DMS153 treated with DMSO at 0.1 percent for 48 hours (cell line): ENCODE measurements at regions not wholly inside any gene's neighbourhood (a gene's known extent, or its start where the extent isn't known, plus 50 kb on each side); places are given as distances from the start of the nearest gene placed in this dataset.
"Not testable (repeated sequence)": the region's sequence is repeated elsewhere in the genome, so short reads cannot be mapped to it uniquely, and the experiment has no call there.

ENCODE experiments used
- DNase-seq: peaks from one replicate; lab custom pipeline; 2025; ENCODE audit not compliant: unreplicated experiment; lab: John Stamatoyannopoulos, UW

DNA sequence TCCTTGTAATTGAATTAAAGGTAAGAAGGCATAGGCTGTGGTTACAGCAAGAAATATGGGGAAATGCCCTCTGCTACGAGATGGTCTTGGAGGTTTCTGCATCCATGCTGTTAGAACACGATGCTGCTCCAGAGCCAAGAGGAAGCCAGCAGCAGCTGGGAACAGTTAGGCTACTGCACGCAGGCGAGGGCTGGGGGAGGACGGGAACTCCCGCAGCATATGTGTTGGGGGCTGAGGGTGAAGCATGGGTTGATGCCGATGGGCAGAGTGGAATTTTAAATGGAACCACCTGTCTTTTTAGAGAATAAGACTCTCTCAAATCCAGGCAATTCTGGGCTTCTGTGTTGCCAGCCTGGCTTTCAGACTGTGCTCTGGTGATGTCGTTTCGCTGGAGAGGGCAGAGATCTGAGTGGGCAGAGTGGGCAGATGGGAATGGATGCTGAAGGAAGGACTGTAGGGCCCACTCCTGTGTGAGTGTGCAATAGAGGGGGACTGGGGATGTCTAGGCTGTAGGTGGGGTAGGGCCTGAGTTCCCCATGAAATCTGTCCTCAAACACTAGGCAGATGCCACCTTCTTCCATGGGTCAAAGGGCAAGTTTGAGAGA is 417.0 kb upstream of the TPM1 start:
- no peak for DNase-seq

DNA sequence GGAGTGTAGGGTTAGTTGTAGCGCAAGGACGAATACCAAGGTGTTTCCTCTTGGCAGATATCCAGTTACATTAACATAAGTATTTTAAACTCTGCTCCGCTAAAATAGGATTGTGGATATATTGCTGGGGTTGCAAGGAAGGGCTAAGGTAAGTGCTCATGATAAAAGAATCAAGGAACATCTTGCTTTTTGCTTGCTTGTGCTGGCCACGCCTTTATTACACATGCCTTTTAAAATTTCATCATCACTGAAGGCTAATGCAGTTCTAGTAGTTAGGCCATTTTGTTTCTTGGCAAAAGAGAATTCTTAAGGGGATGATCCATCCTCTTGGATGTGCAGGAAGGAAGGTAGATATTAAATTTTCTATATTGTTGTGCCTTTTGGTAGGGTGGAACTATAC is 415.6 kb upstream of the TPM1 start:
- no peak for DNase-seq

DNA sequence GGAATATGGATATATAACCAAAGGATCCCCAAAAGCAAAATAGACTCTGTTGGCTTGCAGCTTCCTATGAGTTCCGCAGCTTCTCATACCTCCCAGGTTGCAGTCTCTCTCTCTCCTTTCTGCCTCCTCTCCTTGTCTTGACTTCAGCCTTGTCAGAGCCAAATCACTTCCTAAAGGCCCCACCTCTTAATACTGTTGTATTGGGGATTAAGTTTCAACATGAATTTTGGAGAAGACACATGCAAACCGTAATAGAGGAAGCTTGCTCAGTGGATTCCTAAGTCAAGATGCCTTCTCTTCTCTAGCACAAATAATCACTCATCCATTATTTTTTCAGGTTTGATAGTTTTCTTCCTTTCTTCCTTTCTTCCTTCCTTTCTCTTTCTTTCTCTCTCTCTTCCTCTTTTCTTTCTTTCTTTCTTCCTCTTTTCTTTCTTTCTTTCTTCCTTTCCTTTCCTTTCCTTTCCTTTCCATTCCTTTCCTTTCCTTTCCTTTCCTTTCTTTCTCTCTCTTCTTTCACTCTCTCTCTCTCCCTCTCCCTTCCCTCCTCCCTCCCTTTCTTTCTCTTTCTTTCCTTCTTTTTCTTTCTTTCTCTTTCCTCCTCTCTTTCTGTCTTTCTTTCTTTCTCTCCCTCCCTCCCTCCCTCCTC is 411.3 kb upstream of the TPM1 start:
- DNase-seq: no peak

DNA sequence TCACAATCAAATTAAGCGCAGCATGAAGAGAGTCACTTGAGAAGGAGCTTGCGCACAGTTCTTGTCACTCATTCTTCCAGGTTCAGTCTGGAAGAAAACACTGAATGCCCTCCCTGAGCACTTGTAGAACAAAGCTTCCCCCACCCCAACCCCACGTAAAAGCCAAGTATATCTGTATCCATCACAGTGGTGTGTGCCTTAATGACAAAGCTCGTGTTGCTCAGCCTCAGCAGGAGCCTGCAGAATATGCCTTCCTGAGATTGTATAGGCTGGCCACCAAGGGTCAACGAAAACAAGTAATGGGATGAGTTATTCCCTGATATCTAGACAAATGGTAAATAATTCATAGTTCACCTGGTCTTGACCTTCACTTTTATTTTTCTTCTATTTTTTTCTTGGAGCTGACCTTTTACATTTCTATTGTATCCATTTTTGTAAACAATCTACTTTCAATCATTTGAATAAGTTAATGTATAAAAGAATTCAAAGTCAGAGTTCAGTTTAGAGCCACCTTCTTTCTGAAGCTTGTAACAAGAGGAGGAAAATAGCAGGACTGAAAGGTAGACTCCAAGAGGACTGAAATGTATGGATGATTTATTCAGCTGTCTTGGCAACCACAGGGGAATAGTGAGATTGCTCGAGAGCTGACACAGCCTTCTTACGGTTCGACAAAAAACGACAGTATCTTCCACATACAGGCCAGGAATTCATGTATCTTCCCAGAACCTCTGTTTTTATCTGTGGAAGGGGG is 405.5 kb upstream of the TPM1 start:
- no peak for DNase-seq

DNA sequence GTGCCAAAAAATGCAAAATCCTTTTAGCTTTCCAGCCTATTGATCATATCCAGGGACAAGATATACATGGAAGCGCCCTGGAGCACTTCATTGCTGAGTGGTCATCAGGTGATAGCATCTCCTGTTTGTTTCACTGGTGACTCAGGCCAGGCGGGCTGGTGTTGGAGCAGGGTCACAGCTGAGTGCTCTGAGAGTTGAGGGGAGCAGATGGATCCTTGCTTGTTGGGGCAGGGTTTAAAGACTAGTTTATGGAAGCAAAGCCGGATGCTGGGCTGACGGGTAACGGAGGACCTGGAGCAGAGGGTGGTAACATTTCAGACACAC is 405.0 kb upstream of the TPM1 start:
- DNase-seq: no peak

DNA sequence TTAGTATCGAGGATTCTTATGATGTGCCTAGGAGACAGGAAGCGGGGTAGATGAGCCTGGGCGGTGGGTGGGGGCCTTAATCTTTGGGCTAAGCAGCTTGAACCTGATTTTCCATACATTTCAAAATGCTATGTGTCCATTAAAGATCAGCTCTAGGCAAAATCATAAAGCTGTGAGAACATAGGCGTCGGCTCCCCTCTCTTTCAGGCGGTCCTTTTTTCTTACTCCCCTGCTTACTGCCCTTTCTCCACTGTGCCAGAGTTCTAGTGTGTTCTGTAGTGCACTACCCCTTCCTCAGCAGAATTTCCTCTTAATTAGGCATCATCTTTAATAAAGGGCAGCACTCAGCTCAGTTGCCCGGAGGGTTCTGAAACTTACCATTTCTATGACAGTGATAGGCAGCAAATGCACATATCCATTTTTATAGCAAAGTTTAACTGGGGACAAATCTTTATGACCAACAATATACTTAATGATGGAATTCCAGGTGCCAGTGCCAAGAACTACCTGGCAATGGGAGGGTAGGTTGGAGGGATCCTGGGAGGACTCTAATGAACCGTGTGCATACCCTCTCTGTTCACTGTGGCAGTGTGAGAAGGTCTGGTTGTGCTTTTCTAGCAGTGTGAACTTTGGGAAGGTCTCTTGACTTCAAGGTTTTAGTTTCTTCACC is 404.5 kb upstream of the TPM1 start:
- DNase-seq: no peak

DNA sequence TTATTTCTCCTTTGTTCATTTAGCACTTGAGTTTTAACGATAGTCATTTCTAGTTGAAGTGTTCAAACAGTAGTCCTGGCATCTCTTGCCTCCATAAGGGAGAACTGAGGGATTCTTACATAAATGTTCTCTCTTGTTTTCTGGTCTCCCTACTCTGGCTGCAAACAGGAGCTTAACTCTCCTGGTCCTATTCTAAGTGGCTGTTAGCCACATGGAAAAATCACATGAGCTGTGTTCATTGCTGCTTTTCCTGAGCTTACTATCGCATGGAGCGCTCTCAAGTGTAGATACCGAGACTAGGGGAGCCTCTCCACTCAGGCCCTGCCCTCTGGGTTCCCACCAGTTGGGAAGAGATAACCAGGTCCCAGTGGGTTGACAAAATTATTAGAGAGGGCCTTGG is 403.1 kb upstream of the TPM1 start:
- no peak for DNase-seq

DNA sequence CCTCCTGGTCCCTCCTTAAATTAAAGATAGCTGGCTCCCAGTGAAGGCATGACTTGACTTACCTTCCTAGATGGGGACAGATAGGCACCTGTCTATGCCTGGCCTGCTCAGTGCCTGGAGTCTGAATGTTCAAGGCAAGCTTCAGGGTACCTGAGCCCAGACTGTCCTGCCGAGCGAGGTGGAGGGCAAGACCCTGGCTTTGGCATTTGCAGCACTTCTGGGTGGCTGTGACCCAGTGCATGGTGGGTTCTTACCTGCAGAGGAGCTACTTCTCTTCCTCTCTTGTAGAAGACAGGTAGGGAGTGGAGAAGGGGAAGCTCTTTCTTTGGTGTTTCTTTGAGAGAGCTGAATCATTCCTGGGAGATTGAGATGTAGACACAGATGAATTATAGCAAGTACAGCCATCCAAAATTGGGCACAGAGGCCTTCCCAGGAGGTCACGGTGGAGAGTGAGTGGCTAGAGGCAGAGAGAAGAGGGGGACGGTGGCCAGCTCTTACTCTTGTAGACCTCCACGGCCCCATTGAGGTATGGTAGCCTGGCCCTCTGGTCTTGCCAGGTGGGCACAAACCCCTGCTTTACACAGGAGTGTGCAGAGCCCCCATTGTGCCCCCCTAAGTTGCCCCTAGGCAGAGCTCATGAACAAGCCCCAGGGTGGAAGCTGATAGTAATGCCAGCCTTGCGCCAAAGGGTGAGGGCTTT is 402.5 kb upstream of the TPM1 start:
- no peak for DNase-seq

DNA sequence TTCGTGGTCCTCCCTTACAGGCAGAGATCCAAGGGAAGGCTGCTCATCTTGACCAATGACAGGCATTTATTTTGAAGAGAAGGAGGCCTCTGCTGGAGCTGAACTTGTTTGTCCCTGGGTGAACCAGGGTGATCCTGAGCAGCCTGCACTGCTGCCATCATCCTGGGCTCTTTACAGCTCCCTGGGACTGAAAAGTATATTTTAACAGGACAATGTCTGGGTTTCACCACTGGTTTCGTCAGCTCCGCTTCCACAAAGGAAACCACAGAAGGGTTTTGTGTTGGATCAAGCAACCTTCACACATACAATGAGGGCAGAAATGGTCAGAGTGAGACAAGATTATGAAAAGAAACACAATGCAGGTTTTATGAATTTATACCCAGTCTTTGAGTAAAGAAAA is 400.7 kb upstream of the TPM1 start:
- no peak for DNase-seq

DNA sequence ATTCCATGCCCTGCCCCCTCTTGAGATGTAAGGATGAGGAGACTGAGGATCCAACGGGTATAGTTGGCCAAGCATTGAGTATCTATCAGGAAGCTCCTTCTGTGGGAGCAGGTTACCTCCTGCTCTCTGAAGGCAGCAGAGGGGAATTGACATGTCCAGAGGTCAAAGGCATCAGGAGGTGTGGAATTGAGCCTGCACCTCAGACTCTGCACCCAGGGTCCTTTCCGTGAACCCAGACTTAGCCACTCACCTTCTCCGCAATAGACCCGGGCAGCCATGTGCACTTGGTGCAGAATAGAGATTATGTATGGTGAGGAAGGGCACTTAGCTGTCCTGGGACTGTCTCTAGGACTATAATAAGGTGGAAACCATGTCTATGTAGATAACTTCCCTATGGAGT is 399.0 kb upstream of the TPM1 start:
- no peak for DNase-seq

DNA sequence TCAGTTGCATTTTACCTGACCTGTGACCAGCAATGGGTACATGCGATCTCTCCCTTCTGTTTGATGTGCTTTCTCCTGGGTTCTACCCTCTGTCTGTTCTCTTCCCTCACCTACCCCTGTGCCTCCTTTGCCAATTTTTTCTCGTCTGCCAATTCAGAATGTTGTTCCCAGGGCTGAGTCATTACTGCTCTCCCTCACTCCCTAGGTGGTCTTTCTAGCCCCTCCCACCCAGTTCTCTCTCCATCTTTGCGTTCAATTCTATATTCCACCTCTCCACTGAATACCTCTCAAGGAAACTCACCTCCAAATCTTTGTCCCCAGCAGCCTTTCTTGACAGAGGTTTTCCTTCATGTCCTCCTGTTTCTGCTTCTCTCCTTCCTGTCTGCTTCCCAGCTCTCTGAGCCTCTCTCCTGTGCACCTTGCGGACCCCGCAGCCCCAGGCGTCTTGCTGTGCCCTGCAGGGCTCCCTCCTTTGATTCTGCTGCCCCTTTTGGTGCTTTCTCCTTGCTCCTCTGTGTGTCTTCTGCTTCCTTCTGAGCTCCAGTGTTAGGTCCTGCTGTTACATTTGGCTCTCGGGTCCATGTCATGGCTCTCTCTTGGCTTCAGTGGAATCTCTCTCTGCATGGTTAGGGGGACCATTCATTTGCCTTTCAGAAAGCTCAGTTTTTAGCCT is 398.2 kb upstream of the TPM1 start:
- DNase-seq: no peak

DNA sequence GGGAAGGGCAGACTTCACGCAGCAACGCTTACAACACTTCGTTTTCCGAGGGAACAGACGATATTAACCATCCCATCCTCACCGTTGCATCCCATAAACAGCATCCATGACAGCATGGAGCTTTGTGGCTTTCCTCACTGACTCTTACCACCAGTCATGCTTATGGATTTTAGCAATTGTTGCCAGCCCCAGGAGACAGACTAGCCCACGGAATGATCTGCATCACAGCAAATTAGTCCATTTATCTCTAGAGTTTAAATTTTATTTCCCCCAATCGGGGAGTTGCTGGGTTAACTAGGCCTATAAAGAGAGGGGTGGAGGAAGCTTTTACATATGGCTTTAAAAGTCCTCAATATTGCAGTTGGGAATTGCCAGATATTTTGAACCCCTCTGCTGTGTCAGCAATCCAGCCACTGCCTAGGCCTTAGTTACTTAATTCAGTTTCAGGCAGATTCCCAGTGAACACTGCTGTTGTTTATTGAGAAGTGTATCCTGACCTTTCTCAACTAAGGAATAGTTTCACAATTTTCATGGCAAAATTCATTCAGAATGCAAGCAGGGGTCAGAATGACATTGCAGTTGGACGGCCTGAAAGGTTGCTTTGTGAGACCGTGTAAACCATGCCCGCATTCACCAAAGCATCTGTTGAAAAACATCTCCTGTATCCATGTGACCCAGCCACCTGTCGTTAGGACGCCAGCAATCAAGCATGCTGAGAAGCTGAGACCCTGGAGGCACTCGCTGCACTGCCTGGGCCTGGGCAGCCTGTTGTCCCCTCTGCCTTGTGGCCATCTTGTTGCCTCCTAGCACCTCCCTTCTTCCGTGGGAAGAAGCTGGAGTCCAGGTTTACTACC is 397.4 kb upstream of the TPM1 start:
- no peak for DNase-seq

DNA sequence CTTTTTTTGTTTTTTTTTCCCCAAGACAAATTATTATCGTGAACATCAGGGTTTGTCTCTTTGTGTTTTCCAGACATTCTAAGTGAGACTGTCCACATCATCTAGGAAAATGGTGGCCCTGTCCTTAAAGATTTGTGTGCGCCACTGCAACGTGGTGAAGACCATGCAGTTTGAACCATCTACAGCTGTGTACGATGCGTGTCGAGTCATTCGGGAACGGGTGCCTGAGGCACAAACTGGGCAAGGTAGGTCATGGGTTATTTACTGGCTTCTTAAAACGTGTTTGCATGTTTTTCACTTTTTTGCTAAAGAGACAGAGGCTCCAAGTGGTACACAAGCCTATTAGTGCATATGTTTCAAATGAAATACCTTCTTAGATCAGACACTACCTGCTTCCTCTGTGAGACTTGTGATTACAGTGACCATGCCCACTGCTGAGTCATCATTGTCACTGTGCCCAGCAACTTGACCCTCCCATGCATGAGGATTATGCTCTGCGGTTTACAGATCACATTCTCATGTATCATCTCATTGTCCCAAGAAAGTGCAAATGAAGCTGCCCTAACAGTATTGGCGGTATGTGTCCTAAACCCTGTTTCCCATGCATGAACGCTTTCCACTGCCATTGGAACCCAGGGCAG is 395.2 kb upstream of the TPM1 start:
- DNase-seq: no peak

DNA sequence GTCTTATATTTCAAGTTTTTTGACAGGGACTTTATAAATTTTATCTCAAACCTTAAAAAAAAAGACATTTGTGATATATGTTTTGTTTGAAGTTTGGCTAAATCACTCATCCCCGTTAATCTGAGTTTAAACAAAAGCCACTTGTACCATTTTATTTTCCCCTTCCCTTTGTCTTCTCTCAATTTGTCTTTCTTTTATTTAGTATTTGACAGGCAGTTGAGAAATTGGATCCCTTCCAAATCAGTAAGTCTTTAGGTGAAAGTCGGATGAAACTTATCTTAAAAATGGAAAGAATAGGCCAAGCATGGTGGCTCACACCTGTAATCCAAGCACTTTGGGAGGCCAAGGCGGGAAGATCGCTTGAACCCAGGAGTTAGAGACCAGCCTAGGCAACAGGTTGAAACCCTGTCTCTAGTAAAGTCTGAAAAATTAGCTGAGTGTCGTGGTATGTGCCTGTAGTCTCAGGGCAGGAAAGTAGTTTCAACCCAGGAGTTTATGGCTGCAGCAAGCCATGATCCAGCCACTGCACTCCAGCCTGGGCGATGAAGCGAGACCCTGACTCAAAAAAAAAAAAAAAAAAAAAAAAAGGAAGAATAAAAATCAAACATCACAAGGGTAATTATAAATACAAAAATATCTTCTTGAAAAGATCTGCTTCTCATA is 394.6 kb upstream of the TPM1 start:
- no peak for DNase-seq

DNA sequence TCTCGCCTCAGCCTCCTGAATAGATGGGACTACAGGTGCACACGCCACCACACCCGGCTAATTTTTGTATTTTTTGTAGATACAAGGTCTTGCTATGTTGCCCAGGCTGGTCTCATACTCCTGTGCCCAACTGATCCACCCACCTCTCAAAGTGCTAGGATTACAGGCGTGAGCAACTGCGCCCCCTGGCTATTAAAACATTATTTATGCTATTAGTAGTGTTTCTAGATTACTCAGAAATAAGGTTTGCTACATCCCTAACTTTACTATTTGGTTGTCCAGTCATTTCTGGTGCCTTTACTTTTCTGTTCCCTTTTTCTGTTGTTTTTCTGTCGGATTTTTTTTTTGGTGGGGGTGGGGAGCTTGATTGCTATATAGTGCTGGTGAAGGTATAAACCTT is 393.6 kb upstream of the TPM1 start:
- no peak for DNase-seq

DNA sequence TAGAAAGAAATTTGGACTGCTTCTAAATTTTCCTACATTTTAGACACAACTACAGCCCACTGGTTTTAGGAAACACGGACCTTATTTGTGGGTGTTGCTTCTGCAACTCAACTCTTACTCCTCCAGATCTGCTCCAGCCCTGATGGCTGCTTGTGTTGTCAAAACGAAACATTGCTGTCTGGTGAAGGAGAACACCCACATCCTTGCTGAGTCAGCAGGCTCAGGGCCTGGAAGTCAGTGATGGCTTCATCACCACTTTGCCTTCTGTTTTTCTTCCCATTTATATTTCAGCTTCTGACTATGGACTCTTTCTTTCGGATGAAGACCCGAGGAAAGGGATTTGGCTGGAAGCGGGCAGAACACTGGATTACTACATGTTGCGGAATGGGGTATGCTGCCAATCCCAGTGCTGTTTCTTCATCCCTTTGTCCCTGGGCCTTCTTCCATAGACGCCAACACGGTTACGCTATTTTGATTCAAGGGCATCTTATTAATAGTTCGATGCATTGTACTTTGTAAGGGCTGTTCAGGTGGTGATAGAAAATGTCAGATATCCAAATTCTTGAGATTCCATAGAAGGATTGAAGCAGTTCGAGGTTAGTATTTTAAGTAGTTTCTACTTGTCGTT is 392.6 kb upstream of the TPM1 start:
- DNase-seq: no peak

DNA sequence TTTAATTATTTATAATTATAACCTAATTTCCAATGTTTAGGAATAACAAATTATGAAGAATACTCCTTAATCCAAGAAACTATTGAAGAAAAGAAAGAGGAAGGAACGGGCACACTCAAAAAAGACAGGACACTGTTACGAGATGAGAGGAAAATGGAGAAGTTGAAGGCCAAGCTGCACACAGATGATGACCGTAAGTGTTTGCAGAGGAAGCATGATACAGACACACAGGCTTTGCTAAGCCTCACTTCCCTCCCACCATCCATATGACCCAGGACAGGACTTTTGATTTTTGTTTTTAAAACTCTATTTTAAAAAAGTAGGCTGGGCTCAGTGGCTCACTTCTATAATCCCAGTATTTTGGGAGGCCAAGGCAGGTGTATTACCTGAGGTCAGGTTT is 389.4 kb upstream of the TPM1 start:
- DNase-seq: no peak

DNA sequence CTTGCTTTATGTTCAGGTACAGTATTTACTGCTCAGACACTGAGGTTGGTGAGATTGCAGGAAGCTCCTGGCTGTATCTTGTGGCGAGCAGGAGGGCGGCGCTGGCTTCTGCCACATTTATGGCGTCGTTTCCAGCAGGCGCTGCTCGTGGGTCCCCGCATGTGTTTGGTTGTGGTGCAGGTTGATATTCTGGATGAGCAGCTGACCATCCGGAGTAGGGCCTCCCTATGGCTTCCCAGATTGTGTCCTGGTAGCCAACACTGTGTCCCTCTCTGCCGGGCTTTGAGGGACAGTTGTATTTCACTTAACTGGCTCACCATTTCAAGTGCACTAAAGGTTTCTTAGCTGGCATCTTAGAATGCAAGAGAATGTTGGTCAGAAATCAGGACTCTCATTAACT is 386.5 kb upstream of the TPM1 start:
- no peak for DNase-seq

DNA sequence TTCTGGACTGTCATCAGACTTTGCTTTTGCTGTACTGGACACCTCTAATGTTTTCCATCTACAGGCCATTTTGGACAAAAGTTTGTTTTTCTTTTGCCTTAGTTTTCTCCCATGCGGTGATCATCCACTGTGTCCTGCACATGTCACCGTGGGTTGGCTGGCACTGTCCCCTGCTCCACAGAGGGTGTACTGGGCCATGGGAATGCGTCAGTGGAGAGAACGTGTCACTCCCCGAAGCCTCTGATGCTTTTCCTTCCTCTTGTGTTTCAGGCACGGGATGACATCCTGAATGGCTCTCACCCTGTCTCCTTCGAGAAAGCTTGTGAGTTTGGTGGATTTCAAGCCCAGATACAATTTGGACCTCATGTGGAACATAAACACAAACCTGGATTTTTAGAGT is 385.0 kb upstream of the TPM1 start:
- not testable (repeated sequence) for DNase-seq
